ENCODE measurements at regions not wholly inside any gene's neighbourhood (a gene's known extent, or its start where the extent isn't known, plus 50 kb on each side); places are given as distances from the start of the nearest gene placed in this dataset.

DNA sequence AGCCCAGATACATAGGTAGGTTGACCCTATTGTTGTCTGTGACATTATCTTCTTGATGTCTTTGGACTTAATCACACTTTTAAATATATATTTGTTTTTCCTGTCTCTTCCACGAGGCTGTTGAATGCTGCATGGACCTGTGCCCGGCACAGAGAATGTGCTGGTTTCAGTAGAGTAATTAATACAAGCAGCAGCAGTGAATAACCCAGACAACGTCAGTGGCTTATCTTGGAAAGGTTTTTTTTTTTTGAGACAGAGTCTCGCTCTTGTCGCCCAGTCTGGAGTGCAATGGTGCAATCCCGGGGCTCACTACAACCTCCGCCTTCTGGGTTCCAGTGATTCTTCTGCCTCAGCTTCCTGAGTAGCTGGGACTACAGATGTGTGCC is 108.2 kb downstream of the CDH26 start:
- Histone ChIP-seq H3F3A (replicated peaks; ENCODE audit: insufficient read depth) (no peaks in the 10 kb centered on the region), H4K20me1 (ENCODE audit: insufficient read depth) (no peaks in the 10 kb centered on the region), H2AFZ (ENCODE audit: low read depth) (no peak overlapping the region), H3K27me3 (ENCODE audit: insufficient read depth) (no peaks in the 10 kb centered on the region), H3K9ac (no peak overlapping the region), H3K4me2 (no peak overlapping the region), H3K27ac (ENCODE audit: low read depth in 2 of 2, low read length in 1 of 2) (no peak overlapping the region), H3K4me1 (ENCODE audit: control insufficient read depth in 1 of 2, insufficient read depth in 2 of 2, low read depth in 1 of 2, low read length in 1 of 2) (peaks cover 0 to 14% of the 10 kb centered on the region in 2 experiments; a peak in 2 of 4 replicates), H3K79me2 (ENCODE audit: insufficient read depth) (no peaks in the 10 kb centered on the region), H3K9me3 (no peaks in the 10 kb centered on the region), H3K36me3 (replicated peaks in 1 of 2; ENCODE audit: control insufficient read depth in 1 of 2, insufficient read depth in 2 of 2, low read length in 1 of 2) (no peaks in the 10 kb centered on the region), H3K4me3 (ENCODE audit: low read depth in 2 of 2, low read length in 1 of 2) (no peak overlapping the region), H3K9me2 (no peaks in the 10 kb centered on the region)
- ChIA-PET POLR2A (no interaction called here), CTCF (interaction anchor here (0.6 kb wide), 1 partner anchor 120 kb away, joined by 3 read pairs; no protein-coding TSS in a partner anchor)
- TF ChIP-seq SMC3 (IDR thresholded peaks at IDR 0.05; ENCODE audit: low read depth, low read length) (no peak), POLR2AphosphoS5 (IDR thresholded peaks at IDR 0.05; ENCODE audit: low read depth, low read length) (no peak), TCF12 (IDR thresholded peaks at IDR 0.05) (no peak), GATA2 (CRISPR knock-in tag; IDR thresholded peaks at IDR 0.05) (no peak), TEAD4 (IDR thresholded peaks at IDR 0.05; ENCODE audit: borderline replicate concordance, insufficient read depth) (no peak), CHD2 (IDR thresholded peaks at IDR 0.05; ENCODE audit: low read length, partially characterized antibody) (no peak), RAD21 (IDR thresholded peaks at IDR 0.05; ENCODE audit: low read length) (no peak), RXRA (IDR thresholded peaks at IDR 0.05; ENCODE audit: borderline replicate concordance, low read depth) (no peak), JUND (IDR thresholded peaks at IDR 0.05) (no peak), FOSL2 (IDR thresholded peaks at IDR 0.05; ENCODE audit: borderline replicate concordance, low read depth) (no peak), NFIC (IDR thresholded peaks at IDR 0.05; ENCODE audit: borderline replicate concordance) (no peak), SIN3A (IDR thresholded peaks at IDR 0.05; ENCODE audit: borderline replicate concordance, low read depth, low read length) (no peak), FOXJ3 (CRISPR knock-in tag; IDR thresholded peaks at IDR 0.05) (no peak), EP300 (IDR thresholded peaks at IDR 0.05; ENCODE audit: borderline replicate concordance in 1 of 2, low read depth in 1 of 2, low read length in 1 of 2) (no peak), MEF2A (IDR thresholded peaks at IDR 0.05; ENCODE audit: borderline replicate concordance, low read depth) (no peak)
- TF ChIP-seq, protein P1, sequence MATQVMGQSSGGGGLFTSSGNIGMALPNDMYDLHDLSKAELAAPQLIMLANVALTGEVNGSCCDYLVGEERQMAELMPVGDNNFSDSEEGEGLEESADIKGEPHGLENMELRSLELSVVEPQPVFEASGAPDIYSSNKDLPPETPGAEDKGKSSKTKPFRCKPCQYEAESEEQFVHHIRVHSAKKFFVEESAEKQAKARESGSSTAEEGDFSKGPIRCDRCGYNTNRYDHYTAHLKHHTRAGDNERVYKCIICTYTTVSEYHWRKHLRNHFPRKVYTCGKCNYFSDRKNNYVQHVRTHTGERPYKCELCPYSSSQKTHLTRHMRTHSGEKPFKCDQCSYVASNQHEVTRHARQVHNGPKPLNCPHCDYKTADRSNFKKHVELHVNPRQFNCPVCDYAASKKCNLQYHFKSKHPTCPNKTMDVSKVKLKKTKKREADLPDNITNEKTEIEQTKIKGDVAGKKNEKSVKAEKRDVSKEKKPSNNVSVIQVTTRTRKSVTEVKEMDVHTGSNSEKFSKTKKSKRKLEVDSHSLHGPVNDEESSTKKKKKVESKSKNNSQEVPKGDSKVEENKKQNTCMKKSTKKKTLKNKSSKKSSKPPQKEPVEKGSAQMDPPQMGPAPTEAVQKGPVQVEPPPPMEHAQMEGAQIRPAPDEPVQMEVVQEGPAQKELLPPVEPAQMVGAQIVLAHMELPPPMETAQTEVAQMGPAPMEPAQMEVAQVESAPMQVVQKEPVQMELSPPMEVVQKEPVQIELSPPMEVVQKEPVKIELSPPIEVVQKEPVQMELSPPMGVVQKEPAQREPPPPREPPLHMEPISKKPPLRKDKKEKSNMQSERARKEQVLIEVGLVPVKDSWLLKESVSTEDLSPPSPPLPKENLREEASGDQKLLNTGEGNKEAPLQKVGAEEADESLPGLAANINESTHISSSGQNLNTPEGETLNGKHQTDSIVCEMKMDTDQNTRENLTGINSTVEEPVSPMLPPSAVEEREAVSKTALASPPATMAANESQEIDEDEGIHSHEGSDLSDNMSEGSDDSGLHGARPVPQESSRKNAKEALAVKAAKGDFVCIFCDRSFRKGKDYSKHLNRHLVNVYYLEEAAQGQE (IDR thresholded peaks at IDR 0.05; ENCODE audit: low read depth, low read length) = no peak
- TF ChIP-seq, protein P2, sequence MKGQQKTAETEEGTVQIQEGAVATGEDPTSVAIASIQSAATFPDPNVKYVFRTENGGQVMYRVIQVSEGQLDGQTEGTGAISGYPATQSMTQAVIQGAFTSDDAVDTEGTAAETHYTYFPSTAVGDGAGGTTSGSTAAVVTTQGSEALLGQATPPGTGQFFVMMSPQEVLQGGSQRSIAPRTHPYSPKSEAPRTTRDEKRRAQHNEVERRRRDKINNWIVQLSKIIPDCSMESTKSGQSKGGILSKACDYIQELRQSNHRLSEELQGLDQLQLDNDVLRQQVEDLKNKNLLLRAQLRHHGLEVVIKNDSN (IDR thresholded peaks at IDR 0.05; ENCODE audit: borderline replicate concordance, low read depth) = no peak
- TF ChIP-seq, protein P3, sequence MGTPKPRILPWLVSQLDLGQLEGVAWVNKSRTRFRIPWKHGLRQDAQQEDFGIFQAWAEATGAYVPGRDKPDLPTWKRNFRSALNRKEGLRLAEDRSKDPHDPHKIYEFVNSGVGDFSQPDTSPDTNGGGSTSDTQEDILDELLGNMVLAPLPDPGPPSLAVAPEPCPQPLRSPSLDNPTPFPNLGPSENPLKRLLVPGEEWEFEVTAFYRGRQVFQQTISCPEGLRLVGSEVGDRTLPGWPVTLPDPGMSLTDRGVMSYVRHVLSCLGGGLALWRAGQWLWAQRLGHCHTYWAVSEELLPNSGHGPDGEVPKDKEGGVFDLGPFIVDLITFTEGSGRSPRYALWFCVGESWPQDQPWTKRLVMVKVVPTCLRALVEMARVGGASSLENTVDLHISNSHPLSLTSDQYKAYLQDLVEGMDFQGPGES (IDR thresholded peaks at IDR 0.05; ENCODE audit: low read depth, low read length) = no peak
- WGBS (ENCODE audit: low lambda C conversion rate) = 39% methylated on average over 7 of the region's 7 CpGs
- no peak for DNase-seq

Measured in SK-N-SH (cell line).